MM.1S (cell line): ENCODE measurements at regions not wholly inside any gene's neighbourhood (a gene's known extent, or its start where the extent isn't known, plus 50 kb on each side); places are given as distances from the start of the nearest gene placed in this dataset.

Experiments
- CTCF ChIP-seq: fragments of 300-600 bp; sonication (generic); IDR thresholded peaks from 2 replicates; pipeline ENCODE4 v1.5.1; 2016; ENCODE audit warnings: antibody characterized with exemption, low read length, mixed read lengths
- EZH2 ChIP-seq: fragments of 300-600 bp; sonication (generic); optimal IDR thresholded peaks from 2 replicates; pipeline ENCODE3; 2017; ENCODE audit warnings: low read depth, mild to moderate bottlenecking, antibody characterized with exemption, low read length, mixed read lengths
- EZH2phosphoT487 ChIP-seq: fragments of 300-600 bp; sonication (generic); IDR thresholded peaks from 2 replicates; pipeline ENCODE4 v1.6.1; 2018; ENCODE audit warnings: antibody characterized with exemption, low read length

- TF ChIP-seq CTCF (no peak), EZH2phosphoT487 (no peak), EZH2 (no peak)
Observed at GRCh38 chr4:19416146-19416545, 835.6 kb upstream of the SLIT2 start.
